GM10266 (cell line): ENCODE measurements at regions not wholly inside any gene's neighbourhood (a gene's known extent, or its start where the extent isn't known, plus 50 kb on each side); places are given as distances from the start of the nearest gene placed in this dataset.

Experiments
- DNase-seq: peaks from one replicate; pipeline ENCODE4 v3.0.0; 2012; ENCODE audit errors: extremely low spot score
- TF ChIP-seq, protein P1 (sequence below): IDR thresholded peaks from 2 replicates; pipeline ENCODE4 v1.5.1; 2012; ENCODE audit warnings: mild to moderate bottlenecking, low read depth; ENCODE audit not compliant: control insufficient read depth, insufficient read depth; ENCODE audit errors: missing control alignments

DNA sequence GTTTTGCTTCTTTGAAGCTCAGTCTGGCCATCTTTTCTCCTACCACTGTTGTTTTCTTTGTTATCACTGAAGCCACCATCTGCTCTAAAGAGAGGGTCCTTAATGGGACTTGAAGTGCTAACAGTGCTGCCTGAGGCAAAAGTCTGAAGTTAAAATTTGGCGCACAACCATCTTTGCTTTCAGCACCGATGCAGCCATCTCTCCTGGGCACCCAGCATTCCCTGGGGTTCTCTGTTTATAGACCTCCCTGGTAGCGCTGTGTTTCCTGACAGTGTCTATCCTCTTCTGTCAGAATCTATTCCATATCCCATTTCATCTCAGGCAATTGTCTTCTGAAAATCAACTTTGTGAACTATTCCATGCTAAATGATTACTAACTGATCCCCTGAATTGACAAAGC, 491.5 kb upstream of the MPDZ start:
- DNase-seq, result no peak
- TF ChIP-seq, protein P1, sequence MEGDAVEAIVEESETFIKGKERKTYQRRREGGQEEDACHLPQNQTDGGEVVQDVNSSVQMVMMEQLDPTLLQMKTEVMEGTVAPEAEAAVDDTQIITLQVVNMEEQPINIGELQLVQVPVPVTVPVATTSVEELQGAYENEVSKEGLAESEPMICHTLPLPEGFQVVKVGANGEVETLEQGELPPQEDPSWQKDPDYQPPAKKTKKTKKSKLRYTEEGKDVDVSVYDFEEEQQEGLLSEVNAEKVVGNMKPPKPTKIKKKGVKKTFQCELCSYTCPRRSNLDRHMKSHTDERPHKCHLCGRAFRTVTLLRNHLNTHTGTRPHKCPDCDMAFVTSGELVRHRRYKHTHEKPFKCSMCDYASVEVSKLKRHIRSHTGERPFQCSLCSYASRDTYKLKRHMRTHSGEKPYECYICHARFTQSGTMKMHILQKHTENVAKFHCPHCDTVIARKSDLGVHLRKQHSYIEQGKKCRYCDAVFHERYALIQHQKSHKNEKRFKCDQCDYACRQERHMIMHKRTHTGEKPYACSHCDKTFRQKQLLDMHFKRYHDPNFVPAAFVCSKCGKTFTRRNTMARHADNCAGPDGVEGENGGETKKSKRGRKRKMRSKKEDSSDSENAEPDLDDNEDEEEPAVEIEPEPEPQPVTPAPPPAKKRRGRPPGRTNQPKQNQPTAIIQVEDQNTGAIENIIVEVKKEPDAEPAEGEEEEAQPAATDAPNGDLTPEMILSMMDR, result no peak

DNA sequence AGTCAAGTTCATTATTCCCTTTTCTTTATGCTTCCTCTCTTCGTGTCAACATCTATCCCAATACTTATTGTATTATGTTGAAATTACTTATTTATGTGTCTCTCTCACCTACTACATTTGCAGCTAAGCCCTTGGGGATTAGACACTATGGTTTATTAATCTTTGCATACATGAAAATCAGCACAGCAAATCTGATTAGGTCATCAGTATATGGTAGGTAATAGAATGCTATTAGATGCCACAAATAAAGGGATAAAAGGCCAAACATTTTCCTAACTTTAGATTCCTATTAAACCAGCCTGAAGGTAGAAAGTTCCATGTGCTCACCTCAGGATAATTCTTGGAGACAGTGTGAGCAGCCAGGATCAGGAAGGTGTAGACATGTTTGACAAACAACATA, 490.1 kb upstream of the MPDZ start:
- DNase-seq, result no peak
- TF ChIP-seq, protein P1, result no peak

DNA sequence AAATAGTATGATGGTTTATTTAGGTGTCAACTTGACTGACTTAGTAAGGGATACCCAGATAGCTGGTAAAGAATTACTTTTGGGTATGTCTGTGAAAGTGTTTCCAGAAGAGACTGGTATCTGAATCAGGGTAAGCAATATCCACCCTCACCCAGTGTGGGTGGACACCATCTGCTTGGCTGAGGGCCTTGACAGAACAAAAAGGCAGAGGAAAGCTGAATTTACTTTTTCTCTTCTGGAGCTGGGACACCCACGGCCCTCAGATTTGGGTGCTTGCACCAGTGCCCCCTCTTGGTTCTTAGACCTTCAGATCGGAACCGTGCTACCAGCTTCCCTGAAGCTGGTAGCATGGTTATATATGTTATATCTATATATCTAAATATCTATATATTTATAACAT, 489.5 kb upstream of the MPDZ start:
- DNase-seq, result no peak
- TF ChIP-seq, protein P1, result no peak

DNA sequence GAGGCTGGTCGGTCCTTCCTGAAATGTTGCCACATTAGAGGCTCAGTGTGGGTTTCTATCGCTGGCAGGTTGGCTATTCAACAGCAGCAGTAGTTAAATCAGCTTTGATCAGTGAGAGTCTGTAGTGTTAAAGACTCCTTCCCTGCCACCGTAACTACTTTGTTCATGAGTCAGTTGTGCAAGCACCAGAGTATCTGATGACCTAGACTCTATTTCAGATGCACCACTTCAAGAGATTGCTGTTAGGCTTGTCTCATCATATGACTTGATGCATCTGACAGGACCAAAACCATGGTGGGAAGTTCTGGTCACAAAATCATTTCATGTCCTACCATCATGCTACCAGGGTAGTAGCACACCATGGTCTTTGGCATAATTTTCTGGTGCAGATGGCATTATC, 482.7 kb upstream of the MPDZ start:
- TF ChIP-seq, protein P1, result no peak

DNA sequence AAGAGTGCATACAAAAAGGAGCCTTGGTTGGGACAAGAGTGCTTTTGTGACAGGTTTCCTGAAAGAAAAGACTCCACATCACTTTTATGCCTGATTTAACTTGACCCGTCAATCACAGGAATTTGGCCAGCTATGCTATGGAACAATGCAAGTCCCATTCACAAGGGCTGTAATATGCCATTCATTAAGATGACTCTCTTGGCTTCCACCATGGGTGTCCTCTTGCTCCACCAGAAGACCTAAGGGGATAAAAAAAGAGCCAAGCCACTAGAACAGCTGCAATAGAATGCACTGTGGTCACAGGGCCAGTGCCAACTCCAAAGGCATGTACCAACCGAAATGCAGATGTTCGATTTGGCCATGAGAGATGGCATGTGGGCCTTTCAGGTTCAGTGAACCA, 480.1 kb upstream of the MPDZ start:
- no peak for DNase-seq
- TF ChIP-seq, protein P1, result no peak

More for the DNA sequence above, 482.7 kb upstream of the MPDZ start:
- DNase-seq, result no peak

DNA sequence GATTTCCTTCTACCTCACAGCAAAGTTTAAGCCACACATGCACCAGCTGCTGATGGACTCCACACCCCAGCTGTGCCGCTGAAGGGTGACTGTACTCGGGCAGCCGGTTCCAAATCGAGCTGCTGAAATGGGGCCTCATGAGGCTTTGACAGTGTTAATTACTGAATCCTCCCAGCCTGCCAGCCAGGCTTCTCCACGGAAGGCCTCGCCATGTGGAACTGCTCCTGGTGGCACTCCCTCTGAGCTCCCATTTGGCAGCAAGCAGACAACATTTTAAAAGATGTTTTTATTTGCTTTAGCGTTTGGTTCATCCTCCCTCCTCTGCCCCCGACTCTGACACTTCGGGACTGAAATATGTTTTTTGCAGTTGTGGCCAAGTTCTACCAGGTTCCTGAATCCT, 479.4 kb upstream of the MPDZ start:
- no peak for DNase-seq
- TF ChIP-seq, protein P1, result no peak

DNA sequence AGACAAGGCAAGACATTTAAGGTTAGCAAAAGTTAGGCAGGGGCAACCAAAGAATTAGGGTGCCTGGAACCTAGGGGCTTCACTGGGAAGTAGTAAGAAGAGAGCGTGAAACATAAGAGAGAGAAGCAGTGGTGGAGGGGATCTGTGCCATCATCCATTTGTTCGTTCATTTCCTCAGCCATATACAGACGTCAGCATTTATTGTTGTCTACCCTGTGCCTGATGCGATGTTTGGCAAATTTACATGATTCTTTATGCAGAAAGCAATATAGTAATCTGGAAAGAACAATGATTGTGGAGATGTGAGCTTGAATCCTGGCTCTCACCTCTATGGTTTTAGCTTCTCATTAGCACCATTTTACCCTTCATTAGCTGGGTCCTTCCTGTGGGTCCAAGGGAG, 477.5 kb upstream of the MPDZ start:
- TF ChIP-seq, protein P1, result no peak
- no peak for DNase-seq
